ENCODE measurements at regions not wholly inside any gene's neighbourhood (a gene's known extent, or its start where the extent isn't known, plus 50 kb on each side); places are given as distances from the start of the nearest gene placed in this dataset.

GRCh38 chr1:58898739-58899586 is 115.1 kb upstream of the JUN start (continued):
- peak in 1 of 2 experiments; percentile 90; a peak in 2 of 4 replicates for TF ChIP-seq ZNF639 (CRISPR knock-in tag; conservative IDR thresholded peaks at IDR 0.05 in 1 of 2, IDR thresholded peaks at IDR 0.05 in 1 of 2)
- peak; percentile 93 to 98; a peak in 3 of 4 replicates for TF ChIP-seq TBL1XR1 (IDR thresholded peaks at IDR 0.05; ENCODE audit: low read length in 2 of 2)
- TF ChIP-seq KAT7 (CRISPR knock-in tag; IDR thresholded peaks at IDR 0.05; ENCODE audit: borderline replicate concordance) = peak; percentile 41; the same call in 1 of the 2 replicates
- peak; percentile 70 for TF ChIP-seq ELF1 (tag; IDR thresholded peaks at IDR 0.05)
- no peak for TF ChIP-seq BDP1 (IDR thresholded peaks at IDR 0.05; ENCODE audit: insufficient read depth, insufficient read length)
- TF ChIP-seq NCOA1 (IDR thresholded peaks at IDR 0.05; ENCODE audit: low read depth) = peak; percentile 95
- peak; percentile 8 to 90; a peak in 2 of 4 replicates for TF ChIP-seq HDAC1 (IDR thresholded peaks at IDR 0.05)
- TF ChIP-seq PRMT5 (CRISPR knock-in tag; IDR thresholded peaks at IDR 0.05) = no peak
- peak; percentile 96 for TF ChIP-seq ESRRA (IDR thresholded peaks at IDR 0.05; ENCODE audit: borderline replicate concordance, low read depth)
- peak; percentile 48; the same call in 1 of the 2 replicates for TF ChIP-seq ERF (CRISPR knock-in tag; IDR thresholded peaks at IDR 0.05)
- peak in 1 of 2 experiments; percentile 57; a peak in 1 of 4 replicates for TF ChIP-seq KDM4B (IDR thresholded peaks at IDR 0.05; ENCODE audit: borderline replicate concordance in 2 of 2, low read depth in 1 of 2)
- peak; percentile 99 for TF ChIP-seq CBFA2T3 (IDR thresholded peaks at IDR 0.05)
- peak; percentile 75 for TF ChIP-seq BACH1 (tag; IDR thresholded peaks at IDR 0.05)
- peak; percentile 95 for TF ChIP-seq RAD51 (IDR thresholded peaks at IDR 0.05; ENCODE audit: borderline replicate concordance, low read depth)
- TF ChIP-seq ZNF395 (CRISPR knock-in tag; IDR thresholded peaks at IDR 0.05) = peak; percentile 97
- TF ChIP-seq CLOCK (CRISPR knock-in tag; IDR thresholded peaks at IDR 0.05; ENCODE audit: borderline replicate concordance) = peak; percentile 90; the same call in 1 of the 2 replicates
- TF ChIP-seq NEUROD1 (IDR thresholded peaks at IDR 0.05; ENCODE audit: borderline replicate concordance, low read depth, low read length, partially characterized antibody) = peak; percentile 92
- TF ChIP-seq NR2F6 (CRISPR knock-in tag; IDR thresholded peaks at IDR 0.05) = 0 out of 2 replicates have a peak, but pooled peaks have one; percentile 33
- peak; percentile 98 for TF ChIP-seq TEAD4 (IDR thresholded peaks at IDR 0.05; ENCODE audit: low read length)
- TF ChIP-seq TEAD4 (CRISPR knock-in tag; IDR thresholded peaks at IDR 0.05; ENCODE audit: borderline replicate concordance) = no peak
